Fibroblast of lung (primary cell): ENCODE measurements at regions not wholly inside any gene's neighbourhood (a gene's known extent, or its start where the extent isn't known, plus 50 kb on each side); places are given as distances from the start of the nearest gene placed in this dataset.

Experiments
- DNase-seq, 2 donors: peaks; one replicate each; pipeline versions ENCODE4 v3.0.0 to v3.0.0-alpha.2; 2010; ENCODE audit warnings: low read depth in 2 of 2
- H2AFZ ChIP-seq: 2 replicates; pipeline ENCODE4 v1.5.1; 2012; ENCODE audit warnings: low read length, control low read depth, inconsistent platforms
- H3K27ac ChIP-seq: 2 replicates; pipeline ENCODE4 v1.5.1; 2011; ENCODE audit warnings: low read length, control low read depth; ENCODE audit not compliant: insufficient read depth
- H3K27me3 ChIP-seq: 2 replicates; pipeline ENCODE4 v1.5.1; 2011; ENCODE audit warnings: mild to moderate bottlenecking, low read length; ENCODE audit not compliant: control insufficient read depth, insufficient read depth
- H3K36me3 ChIP-seq: 2 replicates; pipeline ENCODE4 v1.5.1; 2011; ENCODE audit warnings: low read length; ENCODE audit not compliant: control insufficient read depth, insufficient read depth
- H3K4me1 ChIP-seq: 2 replicates; pipeline ENCODE4 v1.5.1; 2011; ENCODE audit warnings: low read length; ENCODE audit not compliant: control insufficient read depth, insufficient read depth; ENCODE audit errors: extremely low read depth
- H3K4me2 ChIP-seq: 2 replicates; pipeline ENCODE4 v1.5.1; 2011; ENCODE audit warnings: low read length, control low read depth; ENCODE audit not compliant: insufficient read depth; ENCODE audit errors: extremely low read depth
- H3K4me3 ChIP-seq, 4 experiments: fragments of 200-600 bp in 1 of 4; sonication (generic) in 1 of 4; replicated peaks in 1 of 4; 2 replicates each; pipeline ENCODE4 v1.5.1; 2011 to 2016; ENCODE audit warnings: low read length in 4 of 4, low read depth in 3 of 4, mild to moderate bottlenecking in 3 of 4, control low read depth in 2 of 4, inconsistent platforms in 1 of 4, mixed read lengths in 1 of 4; ENCODE audit not compliant: insufficient read depth in 1 of 4; ENCODE audit errors: control extremely low read depth in 1 of 4
- H3K79me2 ChIP-seq: 2 replicates; pipeline ENCODE4 v1.5.1; 2012; ENCODE audit warnings: mild to moderate bottlenecking, low read length, inconsistent platforms; ENCODE audit not compliant: control insufficient read depth, insufficient read depth
- H3K9ac ChIP-seq: 2 replicates; pipeline ENCODE4 v1.5.1; 2011; ENCODE audit warnings: mild to moderate bottlenecking, low read length, control low read depth; ENCODE audit not compliant: insufficient read depth
- H3K9me3 ChIP-seq: 2 replicates; pipeline ENCODE4 v1.5.1; 2012; ENCODE audit warnings: low read depth, low read length; ENCODE audit not compliant: control insufficient read depth, insufficient read depth
- H4K20me1 ChIP-seq: 2 replicates; pipeline ENCODE4 v1.5.1; 2011; ENCODE audit warnings: low read length; ENCODE audit not compliant: control insufficient read depth, insufficient read depth; ENCODE audit errors: extremely low read depth
- EZH2 ChIP-seq: IDR thresholded peaks from 2 replicates; pipeline ENCODE4 v1.5.1; 2012; ENCODE audit warnings: low read length, control low read depth, mild to moderate bottlenecking; ENCODE audit errors: missing control alignments
- TF ChIP-seq, protein P1 (sequence below), 2 donors: IDR thresholded peaks in 1 of 2; conservative IDR thresholded peaks in 1 of 2; 1 replicate in 1 of 2; 2 replicates in 1 of 2; pipeline ENCODE4 v1.5.1; 2011 to 2012; ENCODE audit warnings: low read length in 2 of 2, control low read depth in 1 of 2, inconsistent platforms in 1 of 2, low read depth in 1 of 2, mild to moderate bottlenecking in 1 of 2

DNA sequence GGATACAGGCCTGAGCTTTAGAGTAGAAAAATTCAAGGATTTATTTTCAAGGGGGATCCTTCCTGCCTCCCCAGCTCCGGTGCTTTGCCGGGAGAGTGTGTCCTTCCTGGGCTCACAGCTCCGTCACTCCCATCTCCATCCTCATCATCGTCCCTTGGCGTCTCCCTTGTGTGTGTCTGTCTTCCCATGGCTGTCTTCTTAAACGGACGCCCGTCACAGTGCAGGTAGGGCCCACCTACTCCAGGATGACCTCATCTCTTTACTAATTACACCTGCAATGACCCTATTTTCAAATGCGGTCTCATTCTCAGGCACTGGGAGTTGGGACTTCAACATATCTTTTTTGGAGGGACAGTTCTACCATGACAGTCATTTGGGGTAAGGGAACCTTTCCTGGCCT is 320.3 kb upstream of the C1orf174 start:
- Histone ChIP-seq H3K27me3 (no peaks in the 10 kb centered on the region), H3K79me2 (no peaks in the 10 kb centered on the region), H3K9me3 (no peaks in the 10 kb centered on the region), H3K4me1 (no peaks in the 10 kb centered on the region), H3K36me3 (no peaks in the 10 kb centered on the region), H3K4me3 (no peak overlapping the region), H3K27ac (no peak overlapping the region), H2AFZ (no peak overlapping the region), H3K9ac (no peak overlapping the region), H3K4me2 (no peak overlapping the region), H4K20me1 (no peaks in the 10 kb centered on the region)
- TF ChIP-seq, protein P1, sequence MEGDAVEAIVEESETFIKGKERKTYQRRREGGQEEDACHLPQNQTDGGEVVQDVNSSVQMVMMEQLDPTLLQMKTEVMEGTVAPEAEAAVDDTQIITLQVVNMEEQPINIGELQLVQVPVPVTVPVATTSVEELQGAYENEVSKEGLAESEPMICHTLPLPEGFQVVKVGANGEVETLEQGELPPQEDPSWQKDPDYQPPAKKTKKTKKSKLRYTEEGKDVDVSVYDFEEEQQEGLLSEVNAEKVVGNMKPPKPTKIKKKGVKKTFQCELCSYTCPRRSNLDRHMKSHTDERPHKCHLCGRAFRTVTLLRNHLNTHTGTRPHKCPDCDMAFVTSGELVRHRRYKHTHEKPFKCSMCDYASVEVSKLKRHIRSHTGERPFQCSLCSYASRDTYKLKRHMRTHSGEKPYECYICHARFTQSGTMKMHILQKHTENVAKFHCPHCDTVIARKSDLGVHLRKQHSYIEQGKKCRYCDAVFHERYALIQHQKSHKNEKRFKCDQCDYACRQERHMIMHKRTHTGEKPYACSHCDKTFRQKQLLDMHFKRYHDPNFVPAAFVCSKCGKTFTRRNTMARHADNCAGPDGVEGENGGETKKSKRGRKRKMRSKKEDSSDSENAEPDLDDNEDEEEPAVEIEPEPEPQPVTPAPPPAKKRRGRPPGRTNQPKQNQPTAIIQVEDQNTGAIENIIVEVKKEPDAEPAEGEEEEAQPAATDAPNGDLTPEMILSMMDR (conservative IDR thresholded peaks at IDR 0.05 in 1 of 2, IDR thresholded peaks at IDR 0.05 in 1 of 2; ENCODE audit: low read depth in 1 of 2, low read length in 2 of 2), result no peak
- TF ChIP-seq EZH2, result no peak
- DNase-seq, result no peak

DNA sequence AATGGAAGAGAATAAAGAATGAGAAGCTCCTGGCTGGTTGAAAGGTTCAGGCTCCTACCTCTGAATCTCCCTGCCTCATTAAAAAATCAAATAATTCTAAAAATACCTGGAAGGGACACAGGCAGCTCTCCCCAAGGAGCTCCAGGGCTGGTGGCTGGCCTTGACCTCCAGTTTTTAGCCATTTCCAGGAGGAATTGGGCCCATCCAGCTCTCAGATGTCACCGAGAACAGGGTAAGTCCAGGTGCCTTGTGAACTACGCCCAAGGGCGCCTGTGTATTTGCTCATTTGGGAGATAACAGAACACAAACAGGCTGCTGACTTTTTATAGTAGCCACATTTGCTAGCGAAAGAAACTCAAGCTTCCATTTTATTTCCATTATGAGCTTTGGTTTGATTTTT is 321.0 kb upstream of the C1orf174 start:
- no peak overlapping the region for H2AFZ ChIP-seq
- no peaks in the 10 kb centered on the region for H3K9me3 ChIP-seq
- TF ChIP-seq, protein P1 (conservative IDR thresholded peaks at IDR 0.05 in 1 of 2, IDR thresholded peaks at IDR 0.05 in 1 of 2; ENCODE audit: low read depth in 1 of 2, low read length in 2 of 2), result no peak
- TF ChIP-seq EZH2, result no peak

DNA sequence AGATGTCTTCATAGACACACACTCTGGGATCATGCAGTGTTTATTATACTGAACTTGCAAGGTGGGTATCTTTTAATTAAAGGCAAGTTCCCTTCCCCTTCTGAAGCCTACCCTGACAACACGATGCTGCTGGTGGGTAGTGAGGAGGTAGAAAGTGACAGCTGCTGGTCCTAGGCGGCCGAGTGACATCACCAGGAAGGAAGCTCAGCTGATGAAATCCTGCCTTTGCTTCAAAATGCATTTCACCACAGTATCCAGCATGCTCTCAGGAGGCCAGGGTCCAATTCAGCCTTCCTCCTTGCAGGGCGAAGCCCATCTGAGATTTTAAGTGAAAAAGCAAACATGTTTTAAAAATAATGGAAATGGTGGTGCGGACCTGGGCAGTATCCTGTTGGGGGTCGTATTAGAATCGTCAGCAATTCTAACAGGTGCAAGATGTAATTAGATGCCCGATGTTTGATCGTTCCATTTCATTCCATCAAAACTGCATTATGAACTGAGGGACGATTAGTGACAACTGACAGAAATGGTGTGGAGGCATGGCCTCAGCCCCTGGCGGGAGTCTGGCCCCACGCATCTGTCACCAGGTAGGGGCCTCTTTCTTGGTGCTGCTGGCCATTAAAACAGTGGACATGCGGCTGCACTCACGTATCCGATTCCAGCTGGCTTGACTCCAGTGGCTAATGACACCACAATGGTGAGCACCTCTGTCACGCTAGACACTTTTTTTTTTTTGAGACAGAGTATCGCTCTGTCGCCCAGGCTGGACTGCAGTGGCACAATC is 324.8 kb upstream of the C1orf174 start:
- Histone ChIP-seq H3K4me3 (no peak overlapping the region), H3K27ac (no peak overlapping the region), H2AFZ (no peak overlapping the region), H3K4me1 (no peaks in the 10 kb centered on the region), H3K9ac (no peak overlapping the region), H3K79me2 (no peaks in the 10 kb centered on the region), H3K9me3 (no peaks in the 10 kb centered on the region), H4K20me1 (no peaks in the 10 kb centered on the region), H3K36me3 (no peaks in the 10 kb centered on the region), H3K27me3 (no peaks in the 10 kb centered on the region), H3K4me2 (no peak overlapping the region)
- TF ChIP-seq, protein P1 (conservative IDR thresholded peaks at IDR 0.05 in 1 of 2, IDR thresholded peaks at IDR 0.05 in 1 of 2; ENCODE audit: low read depth in 1 of 2, low read length in 2 of 2), result no peak
- no peak for TF ChIP-seq EZH2
- DNase-seq, result no peak

More for the DNA sequence above, 321.0 kb upstream of the C1orf174 start:
- no peaks in the 10 kb centered on the region for H3K36me3 ChIP-seq
- H3K27me3 ChIP-seq, result no peaks in the 10 kb centered on the region
- no peak overlapping the region for H3K4me3 ChIP-seq
- H3K79me2 ChIP-seq, result no peaks in the 10 kb centered on the region
- H3K4me2 ChIP-seq, result no peak overlapping the region
- no peak overlapping the region for H3K27ac ChIP-seq
- no peak overlapping the region for H3K9ac ChIP-seq
- H3K4me1 ChIP-seq, result no peaks in the 10 kb centered on the region
- no peak for DNase-seq
- no peaks in the 10 kb centered on the region for H4K20me1 ChIP-seq
